Hematopoietic multipotent progenitor cell (in vitro differentiated cells): ENCODE measurements at regions not wholly inside any gene's neighbourhood (a gene's known extent, or its start where the extent isn't known, plus 50 kb on each side); places are given as distances from the start of the nearest gene placed in this dataset.
"Not testable (repeated sequence)": the region's sequence is repeated elsewhere in the genome, so short reads cannot be mapped to it uniquely, and the experiment has no call there.

ENCODE experiments used
- DNase-seq, 3 donors: peaks; one replicate each; pipeline ENCODE4 v3.0.0-alpha.2; 2011 to 2015; ENCODE audit warnings: low read depth in 2 of 3, low spot score in 2 of 3

- DNase-seq: no peak
Measured at GRCh38 chr3:4139462-4140140, 163.6 kb upstream of the SETMAR start.

DNA sequence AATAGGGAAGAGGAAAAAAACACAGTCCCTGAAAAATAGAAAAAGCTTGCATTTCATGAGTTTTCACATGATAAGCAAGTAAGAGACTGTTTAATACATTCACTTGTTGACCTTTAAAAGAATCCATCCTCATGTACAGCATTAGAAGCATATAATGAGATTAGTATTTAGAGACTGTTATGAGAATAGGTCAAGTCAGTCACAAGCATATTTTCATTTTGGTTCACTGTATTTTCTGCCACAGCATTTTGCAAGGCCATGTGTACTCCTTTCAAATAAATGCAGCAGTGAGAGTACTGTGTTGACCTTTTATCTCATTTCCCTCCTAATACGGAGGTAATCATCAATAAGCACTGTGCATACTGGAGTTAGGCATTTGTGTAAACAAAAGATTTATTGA lies 162.2 kb upstream of the SETMAR start:
- DNase-seq: no peak

GRCh38 chr3:4147556-4148118 lies 155.5 kb upstream of the SETMAR start:
- DNase-seq: peak in 2 of 3 donors; percentile 47 to 58

DNA sequence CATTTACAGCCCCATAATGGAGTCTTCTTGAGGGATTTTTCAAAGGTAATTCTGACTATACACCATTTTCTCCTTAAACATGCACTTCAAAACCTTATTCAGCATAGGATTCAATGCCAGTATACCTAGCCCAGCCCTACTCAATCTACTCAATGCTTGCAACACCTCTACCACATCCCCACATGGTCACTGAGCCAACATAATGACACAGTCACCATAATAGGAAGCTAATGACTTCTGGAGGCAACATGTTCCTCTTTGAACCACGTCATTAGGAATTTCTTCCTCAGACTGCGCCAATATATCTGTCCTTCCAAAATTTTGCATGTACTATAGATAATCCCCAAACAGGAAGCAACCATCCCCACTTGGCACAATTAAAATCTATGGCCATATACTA lies 153.9 kb upstream of the SETMAR start:
- DNase-seq: no peak

DNA sequence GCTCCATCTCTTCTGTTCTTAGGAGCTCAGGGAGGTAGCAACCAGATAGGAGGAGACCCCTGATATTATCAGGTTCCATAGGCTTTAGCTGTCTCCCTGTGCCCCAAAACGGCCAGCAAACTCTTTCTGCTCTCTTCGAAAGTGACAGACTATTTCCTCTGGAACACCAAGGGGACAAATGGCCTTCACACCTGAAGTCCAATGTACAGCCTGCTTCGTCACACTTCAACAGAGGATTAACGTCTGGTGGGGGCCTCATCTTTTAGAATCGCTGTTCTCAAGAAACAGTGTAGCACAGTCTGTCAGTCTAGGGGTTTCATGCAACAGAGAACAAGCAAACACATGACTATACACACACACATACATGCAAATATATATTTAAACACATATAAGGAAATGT lies 152.4 kb upstream of the SETMAR start:
- DNase-seq: no peak

DNA sequence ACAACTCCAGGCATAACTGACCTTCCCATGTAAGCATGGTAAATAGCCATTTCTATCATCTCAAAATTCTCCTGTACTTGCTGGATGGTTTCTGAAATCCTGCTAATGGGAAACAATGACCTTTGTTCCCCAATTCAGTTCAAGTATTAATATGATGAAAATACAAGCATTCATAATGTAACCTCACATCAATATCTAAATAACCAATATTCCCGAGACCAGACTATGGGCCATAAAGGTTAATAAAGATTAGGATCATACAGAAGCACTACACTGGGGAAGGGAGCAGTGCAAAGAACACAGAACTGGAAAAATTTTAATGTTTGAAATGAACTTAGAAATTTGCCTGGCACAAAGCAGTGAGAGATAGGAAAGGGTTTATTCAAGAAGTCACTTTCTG lies 151.3 kb upstream of the SETMAR start:
- DNase-seq: no peak

- DNase-seq: no peak
Measured at GRCh38 chr3:4153771-4154170, 149.4 kb upstream of the SETMAR start.

DNA sequence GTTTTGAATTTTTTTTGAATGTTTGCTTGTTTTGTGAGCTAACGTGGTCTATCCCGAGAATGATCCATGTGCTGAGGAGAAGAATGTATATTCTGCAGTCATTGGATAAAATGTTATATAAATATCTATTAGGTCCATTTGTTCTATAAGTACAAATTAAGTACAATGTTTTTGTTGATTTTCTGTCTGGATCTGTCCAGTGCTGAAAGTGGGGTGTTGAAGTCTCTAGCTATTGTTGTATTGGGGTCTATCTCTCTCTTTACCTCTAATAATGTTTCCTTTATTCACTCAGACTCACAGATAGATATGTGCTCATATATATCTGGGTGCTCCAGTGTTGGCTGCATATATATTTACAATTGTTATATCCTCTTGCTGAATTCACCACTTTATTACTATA lies 144.8 kb upstream of the SETMAR start:
- no peak for DNase-seq

DNA sequence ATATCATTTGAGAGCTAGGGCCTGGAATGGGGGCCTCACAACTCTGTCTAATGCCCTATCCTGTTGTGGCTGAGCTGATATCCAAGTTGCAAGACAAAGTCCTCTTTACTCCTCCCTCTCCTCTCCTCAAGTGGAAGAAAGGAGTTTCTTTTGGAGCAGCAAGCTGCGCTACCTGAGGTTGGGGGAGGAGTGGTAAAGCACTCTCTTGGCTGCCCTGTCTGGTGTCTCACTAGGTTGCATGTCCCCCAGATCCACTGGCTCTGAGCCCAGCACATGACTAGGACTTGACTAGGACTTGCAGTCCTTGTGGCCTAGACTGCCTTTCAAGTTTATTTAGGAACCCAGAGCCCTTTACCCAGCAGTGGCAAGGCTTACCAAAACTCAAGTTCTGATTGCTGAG lies 141.1 kb upstream of the SETMAR start:
- no peak for DNase-seq

- DNase-seq: no peak
Measured at GRCh38 chr3:4163011-4163410, 140.2 kb upstream of the SETMAR start.

DNA sequence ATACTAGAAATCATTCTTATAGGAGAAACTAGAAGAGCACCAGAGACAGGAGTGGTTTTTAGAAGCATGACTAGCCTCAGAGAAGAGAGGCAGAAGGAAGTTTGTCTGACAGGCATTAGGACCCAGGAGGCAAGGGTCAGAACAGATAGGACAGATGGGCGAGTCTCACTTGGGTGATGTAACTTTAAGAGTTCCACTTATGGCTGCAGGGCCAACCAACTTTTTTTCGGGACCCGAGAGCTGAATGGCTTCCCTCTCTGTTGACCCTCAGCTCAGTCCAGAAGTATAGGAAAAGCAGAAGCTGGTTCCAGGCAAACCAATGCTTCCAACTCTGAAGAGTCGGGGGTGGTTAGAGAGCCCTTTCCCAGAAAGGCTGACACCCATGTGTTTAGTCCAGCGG lies 136.6 kb upstream of the SETMAR start:
- no peak for DNase-seq

- DNase-seq: not testable (repeated sequence)
Measured at GRCh38 chr3:4167230-4167629, 135.9 kb upstream of the SETMAR start.

DNA sequence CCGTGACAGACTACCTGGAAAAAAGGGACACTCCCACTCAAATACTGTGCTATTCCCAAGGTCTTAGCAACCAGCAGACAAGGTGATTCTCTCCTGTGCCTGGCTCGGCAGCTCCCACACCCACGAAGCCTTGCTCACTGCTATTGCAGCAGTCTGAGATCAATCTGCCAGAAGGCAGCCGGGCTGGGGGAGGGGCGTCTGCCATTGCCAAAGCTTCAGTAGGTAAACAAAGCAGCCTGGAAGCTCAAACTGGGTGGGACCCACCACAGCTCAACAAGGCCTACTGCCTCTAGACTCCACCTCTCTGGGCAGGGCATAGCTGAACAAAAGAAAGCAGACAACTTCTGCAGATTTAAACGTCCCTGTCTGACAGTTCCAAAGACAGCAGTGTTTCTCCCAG lies 128.4 kb upstream of the SETMAR start:
- no peak for DNase-seq

GRCh38 chr3:4191971-4192370 lies 111.2 kb upstream of the SETMAR start:
- DNase-seq: no peak

DNA sequence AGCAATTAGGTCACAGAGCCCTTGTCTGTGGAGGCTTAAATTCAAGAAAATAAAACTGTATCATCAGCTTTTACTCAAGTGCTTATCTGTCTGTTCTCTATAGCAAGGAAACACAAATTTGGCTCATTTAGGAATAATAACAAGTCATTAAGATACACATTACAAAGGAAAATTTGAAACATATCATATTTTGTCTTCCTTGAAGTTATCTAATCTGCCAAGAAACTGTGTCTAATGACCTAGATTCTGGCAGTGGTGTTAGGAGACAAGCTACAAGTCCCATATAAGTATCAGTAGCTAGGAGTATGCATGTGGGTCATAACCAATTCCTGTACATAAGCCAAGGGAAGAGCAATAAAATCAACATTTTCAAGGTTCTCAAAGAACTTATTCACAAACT lies 108.2 kb upstream of the SETMAR start:
- DNase-seq: no peak

- DNase-seq: no peak
Measured at GRCh38 chr3:4196506-4197147, 106.5 kb upstream of the SETMAR start.

- DNase-seq: no peak
Measured at GRCh38 chr3:4197670-4198069, 105.5 kb upstream of the SETMAR start.

DNA sequence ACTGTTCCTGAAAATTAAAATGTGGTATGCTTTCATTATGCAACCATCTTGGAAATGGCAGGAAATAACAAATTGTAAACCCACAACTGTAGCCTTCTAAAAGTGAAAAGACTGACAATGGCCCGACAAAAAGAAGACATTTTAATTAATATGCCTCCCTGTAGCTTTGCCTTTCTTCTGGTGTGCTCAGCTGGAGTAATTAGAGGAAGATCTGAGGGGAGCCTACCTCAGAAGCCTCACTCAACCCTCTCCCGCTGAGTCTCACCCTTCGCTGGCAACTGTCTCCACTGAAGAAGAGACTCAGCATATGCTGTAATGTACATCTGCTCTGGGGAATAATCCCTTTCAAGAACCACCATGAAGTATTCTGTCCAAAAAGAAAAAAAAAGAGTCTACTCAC lies 104.7 kb upstream of the SETMAR start:
- DNase-seq: no peak

GRCh38 chr3:4204776-4205175 lies 98.4 kb upstream of the SETMAR start:
- DNase-seq: not testable (repeated sequence)

- DNase-seq: no peak
Measured at GRCh38 chr3:4207672-4208071, 95.5 kb upstream of the SETMAR start.

- DNase-seq: no peak
Measured at GRCh38 chr3:4208556-4208955, 94.6 kb upstream of the SETMAR start.

DNA sequence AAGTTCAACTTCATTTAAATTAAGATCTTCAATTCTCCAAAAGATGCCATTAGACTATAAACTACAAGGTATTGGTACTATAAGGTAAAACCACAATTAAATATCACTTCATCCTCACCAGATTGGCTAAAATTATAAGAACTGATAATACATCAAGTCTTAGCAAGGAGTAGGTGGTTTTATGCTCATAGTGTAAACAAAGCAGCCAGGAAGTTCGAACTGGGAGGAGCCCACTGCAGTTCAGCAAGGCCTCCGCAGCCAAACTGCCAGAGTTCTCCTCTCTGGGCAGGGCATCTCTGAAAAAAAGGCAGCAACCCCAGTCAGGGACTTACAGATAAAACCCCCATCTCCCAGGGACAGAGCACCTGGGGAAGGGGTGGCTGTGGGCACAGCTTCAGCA lies 91.6 kb upstream of the SETMAR start:
- no peak for DNase-seq
